H1 (cell line): ENCODE measurements at regions not wholly inside any gene's neighbourhood (a gene's known extent, or its start where the extent isn't known, plus 50 kb on each side); places are given as distances from the start of the nearest gene placed in this dataset.
A peak's percentile ranks its signal among the peaks of the same experiment; 100 is the strongest.

ENCODE experiments used
- CTCF ChIA-PET: fragments of 300-600 bp; sonication (Branson Sonifier 250); formaldehyde crosslinking; loops from one replicate; lab custom pipeline; 2021; ENCODE audit not compliant: partially characterized antibody; lab: Charles Lee
- POLR2A ChIA-PET: fragments of 300-600 bp; sonication (Branson Sonifier 250); formaldehyde crosslinking; loops from one replicate; lab custom pipeline; 2021; ENCODE audit warnings: inconsistent platforms; ENCODE audit not compliant: partially characterized antibody; lab: Charles Lee
- DNase-seq, 2 experiments: peaks; one replicate each; pipeline versions ENCODE4 v3.0.0 to v3.0.0-alpha.2; 2010 to 2022; ENCODE audit warnings: low spot score in 2 of 2, low read depth in 1 of 2, mixed read lengths in 1 of 2
- FAIRE-seq: peaks from 2 replicates; lab custom pipeline; 2011; peaks lifted over from hg19 to GRCh38; lab: Jason Lieb, UNC
- H2AFZ ChIP-seq: 2 replicates; pipeline ENCODE4 v1.8.1; 2012; ENCODE audit warnings: low read length, inconsistent platforms
- H2AK5ac ChIP-seq: 2 replicates; pipeline ENCODE4 v1.6.1; 2013; ENCODE audit warnings: low read depth, low read length
- H2BK120ac ChIP-seq: replicated peaks from 2 replicates; pipeline ENCODE3; 2013; ENCODE audit warnings: low read depth, low read length, inconsistent platforms
- H2BK12ac ChIP-seq: 2 replicates; pipeline ENCODE4 v1.6.1; 2013; ENCODE audit warnings: low read depth, low read length
- H2BK15ac ChIP-seq: 2 replicates; pipeline ENCODE4 v1.6.1; 2013; ENCODE audit warnings: low read length
- H2BK20ac ChIP-seq: 2 replicates; pipeline ENCODE4 v1.6.1; 2013; ENCODE audit warnings: low read length
- H2BK5ac ChIP-seq: 2 replicates; pipeline ENCODE4 v1.6.1; 2013; ENCODE audit warnings: low read depth, low read length
- H3K14ac ChIP-seq: 2 replicates; pipeline ENCODE4 v1.6.1; 2013; ENCODE audit warnings: inconsistent platforms; ENCODE audit not compliant: insufficient read length
- H3K18ac ChIP-seq: 2 replicates; pipeline ENCODE4 v1.6.1; 2013; ENCODE audit warnings: low read length; ENCODE audit errors: extremely low read depth
- H3K23ac ChIP-seq: 2 replicates; pipeline ENCODE4 v1.6.1; 2013; ENCODE audit warnings: inconsistent platforms; ENCODE audit not compliant: insufficient read length
- H3K23me2 ChIP-seq: 2 replicates; pipeline ENCODE4 v1.6.1; 2013; ENCODE audit warnings: low read depth, low read length
- H3K27ac ChIP-seq: 2 replicates; pipeline ENCODE4 v1.6.1; 2011; ENCODE audit warnings: low read depth, low read length, inconsistent platforms
- H3K27me3 ChIP-seq, 4 experiments: replicated peaks in 1 of 4; 1 replicate in 1 of 4; 2 replicates in 3 of 4; pipeline versions ENCODE4 v1.6.1 to v1.8.1; 2011 to 2013; ENCODE audit warnings: low read length in 3 of 4, mild to moderate bottlenecking in 3 of 4, inconsistent platforms in 2 of 4, mixed read lengths in 2 of 4, moderate library complexity in 1 of 4; ENCODE audit not compliant: control insufficient read depth in 3 of 4, insufficient read depth in 3 of 4; ENCODE audit errors: extremely low read depth in 1 of 4
- H3K36me3 ChIP-seq, 4 experiments: 2 replicates each; pipeline versions ENCODE4 v1.6.1 to v1.8.1; 2011 to 2013; ENCODE audit warnings: mild to moderate bottlenecking in 4 of 4, low read length in 3 of 4, moderate library complexity in 2 of 4, control low read depth in 1 of 4, inconsistent platforms in 1 of 4; ENCODE audit not compliant: insufficient read depth in 4 of 4, control insufficient read depth in 2 of 4
- H3K4ac ChIP-seq: replicated peaks from 2 replicates; pipeline ENCODE3; 2013; ENCODE audit warnings: low read length, low read depth, mixed read lengths, inconsistent platforms; ENCODE audit not compliant: insufficient read length
- H3K4me1 ChIP-seq, 4 experiments: replicated peaks in 1 of 4; 1 replicate in 1 of 4; 2 replicates in 3 of 4; pipeline versions ENCODE4 v1.6.1 to v1.8.1; 2011 to 2013; ENCODE audit warnings: low read length in 3 of 4, inconsistent platforms in 2 of 4, mixed read lengths in 1 of 4; ENCODE audit not compliant: insufficient read depth in 4 of 4, control insufficient read depth in 3 of 4
- H3K4me2 ChIP-seq, 2 experiments: 2 replicates each; pipeline versions ENCODE4 v1.6.1 to v1.8.1; 2011 to 2013; ENCODE audit warnings: low read depth in 2 of 2, low read length in 2 of 2, control low read depth in 1 of 2, inconsistent platforms in 1 of 2, mild to moderate bottlenecking in 1 of 2; ENCODE audit not compliant: insufficient read depth in 1 of 2
- H3K4me3 ChIP-seq, 4 experiments: fragments of 200-600, 300-600 bp in 1 of 4; sonication (generic), shearing (Covaris generic), sonication (Bioruptor Twin) in 1 of 4; 2 replicates each; pipeline versions ENCODE4 v1.5.1 to v1.8.1; 2011 to 2016; ENCODE audit warnings: low read length in 4 of 4, low read depth in 3 of 4, control low read depth in 2 of 4, inconsistent platforms in 2 of 4, mild to moderate bottlenecking in 2 of 4, mixed read lengths in 1 of 4, moderate library complexity in 1 of 4; ENCODE audit not compliant: insufficient read depth in 2 of 4; ENCODE audit errors: extremely low read depth in 1 of 4
- H3K56ac ChIP-seq: replicated peaks from 2 replicates; pipeline ENCODE3; 2013; ENCODE audit warnings: low read depth, mild to moderate bottlenecking, mixed read lengths, low read length, inconsistent platforms; ENCODE audit not compliant: insufficient read length
- H3K79me1 ChIP-seq: 2 replicates; pipeline ENCODE4 v1.6.1; 2013; ENCODE audit warnings: low read depth, low read length, control low read depth
- H3K79me2 ChIP-seq, 2 experiments: 2 replicates each; pipeline versions ENCODE4 v1.6.1 to v1.8.1; 2012 to 2013; ENCODE audit warnings: low read length in 2 of 2, mild to moderate bottlenecking in 2 of 2, inconsistent platforms in 1 of 2; ENCODE audit not compliant: insufficient read depth in 2 of 2, control insufficient read depth in 1 of 2
- H3K9ac ChIP-seq, 4 experiments: replicated peaks in 1 of 4; 1 replicate in 1 of 4; 2 replicates in 3 of 4; pipeline versions ENCODE4 v1.6.1 to v1.8.1; 2011 to 2013; ENCODE audit warnings: low read depth in 3 of 4, low read length in 3 of 4, control low read depth in 2 of 4, mild to moderate bottlenecking in 2 of 4, moderate library complexity in 2 of 4, inconsistent platforms in 1 of 4; ENCODE audit errors: extremely low read depth in 1 of 4
- H3K9me3 ChIP-seq, 2 experiments: 2 replicates each; pipeline versions ENCODE4 v1.6.1 to v1.8.1; 2012 to 2013; ENCODE audit warnings: mild to moderate bottlenecking in 2 of 2, moderate library complexity in 2 of 2, control low read depth in 1 of 2, inconsistent platforms in 1 of 2, low read depth in 1 of 2, low read length in 1 of 2, mixed read lengths in 1 of 2; ENCODE audit not compliant: insufficient read depth in 2 of 2
- H4K20me1 ChIP-seq, 2 experiments: replicated peaks in 1 of 2; 2 replicates each; pipeline versions ENCODE3 to v1.8.1; 2011 to 2013; ENCODE audit warnings: inconsistent platforms in 2 of 2, low read length in 2 of 2, mild to moderate bottlenecking in 1 of 2; ENCODE audit not compliant: insufficient read depth in 2 of 2, control insufficient read depth in 1 of 2
- H4K5ac ChIP-seq: 2 replicates; pipeline ENCODE4 v1.6.1; 2013; ENCODE audit warnings: low read length, low read depth, mixed read lengths, inconsistent platforms; ENCODE audit not compliant: insufficient read length
- H4K8ac ChIP-seq: 2 replicates; pipeline ENCODE4 v1.8.0; 2013; ENCODE audit warnings: mild to moderate bottlenecking, moderate library complexity, low read length, inconsistent platforms; ENCODE audit not compliant: insufficient read depth; ENCODE audit errors: extremely low read depth
- H4K91ac ChIP-seq: replicated peaks from 2 replicates; pipeline ENCODE3; 2013; ENCODE audit warnings: low read length, mixed read lengths, inconsistent platforms; ENCODE audit not compliant: insufficient read length
- NANOG ChIP-seq: IDR thresholded peaks from 2 replicates; pipeline ENCODE4 v1.6.1; 2011; ENCODE audit warnings: low read length, low read depth, mild to moderate bottlenecking, inconsistent platforms; ENCODE audit not compliant: insufficient read depth, poor library complexity, severe bottlenecking
- SIN3A ChIP-seq, 2 experiments: IDR thresholded peaks in 1 of 2; conservative IDR thresholded peaks in 1 of 2; 2 replicates each; pipeline ENCODE4 v1.6.1; 2011 to 2012; ENCODE audit warnings: low read length in 2 of 2, improper control_type of control experiment in 1 of 2, low read depth in 1 of 2, mild to moderate bottlenecking in 1 of 2
- SIRT6 ChIP-seq: IDR thresholded peaks from one replicate; pipeline ENCODE4 v1.7.1; 2012; ENCODE audit warnings: low read length, inconsistent platforms
- WGBS, 2 experiments: shearing (Covaris generic) in 1 of 2; methylation state at CpG; one replicate each; pipeline versions ENCODE4 v1.1.6 to v1.1.7; 2013 to 2015; ENCODE audit warnings: low lambda C conversion rate in 2 of 2, mixed read lengths in 2 of 2, inconsistent platforms in 1 of 2, low coverage in 1 of 2, missing lambda C conversion rate in 1 of 2; ENCODE audit not compliant: insufficient replicate concordance in 2 of 2, insufficient coverage in 1 of 2, insufficient read length in 1 of 2; ENCODE audit errors: extremely low coverage in 1 of 2, missing lambda C conversion rate in 1 of 2; 5-methylcytosine and 5-hydroxymethylcytosine counted together
- TF ChIP-seq, protein P1 (sequence below), 3 experiments: IDR thresholded peaks; 1 replicate in 2 of 3; 2 replicates in 1 of 3; pipeline versions ENCODE4 v1.5.1 to v1.6.1; 2011; ENCODE audit warnings: low read length in 3 of 3, mild to moderate bottlenecking in 3 of 3, inconsistent platforms in 2 of 3, low read depth in 1 of 3, moderate library complexity in 1 of 3; ENCODE audit not compliant: insufficient read depth in 1 of 3; ENCODE audit errors: control extremely low read depth in 1 of 3

DNA sequence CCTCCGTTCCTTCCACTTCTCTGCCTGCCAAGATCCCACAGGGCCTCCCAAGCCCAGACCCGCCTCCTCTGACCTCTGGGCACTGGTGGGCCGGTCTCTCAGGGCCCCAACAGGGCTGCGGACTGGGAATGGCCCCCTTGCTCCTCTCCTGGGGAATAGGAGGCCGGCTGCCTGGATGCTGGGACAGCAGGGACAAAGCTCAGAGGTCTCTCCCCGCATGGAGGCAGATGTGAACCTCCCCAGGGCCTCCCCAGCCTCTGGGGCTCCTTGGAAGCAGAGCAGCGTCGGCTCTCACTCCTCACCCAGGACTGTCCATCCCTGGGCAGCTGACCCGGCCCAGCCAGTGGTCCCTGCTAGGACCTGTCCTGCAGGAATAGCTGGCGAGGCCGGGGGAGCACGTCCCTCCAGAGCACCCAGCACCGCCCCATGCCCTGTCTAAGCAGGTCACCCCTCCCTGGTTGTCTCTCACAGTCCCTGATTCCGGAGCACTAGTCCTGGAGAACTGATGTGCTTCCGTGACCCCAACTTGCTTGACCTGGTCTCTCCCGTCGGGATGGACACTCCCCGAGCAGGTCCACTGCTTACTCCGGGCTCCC lies 85.8 kb downstream of the RTL6 start:
- Histone ChIP-seq H3K9me3 (no peaks in the 10 kb centered on the region; a peak in 1 of 4 replicates), H3K4me3 (no peak overlapping the region), H2BK20ac (no peak overlapping the region), H2AK5ac (no peak overlapping the region), H3K9ac (no peak overlapping the region), H2AFZ (no peak overlapping the region), H3K14ac (no peak overlapping the region), H3K23ac (no peak overlapping the region), H3K4ac (no peak overlapping the region), H3K27ac (no peak overlapping the region), H3K27me3 (no peaks in the 10 kb centered on the region; a peak in 1 of 7 replicates), H2BK5ac (no peak overlapping the region), H3K79me2 (no peaks in the 10 kb centered on the region), H3K79me1 (no peaks in the 10 kb centered on the region), H2BK120ac (no peak overlapping the region), H4K5ac (no peak overlapping the region), H4K20me1 (no peaks in the 10 kb centered on the region), H3K23me2 (no peaks in the 10 kb centered on the region), H3K18ac (no peak overlapping the region), H3K36me3 (no peaks in the 10 kb centered on the region), H2BK12ac (0 out of 2 replicates have a peak overlapping the region, but pooled peaks have one; percentile 39), H2BK15ac (no peak overlapping the region), H3K4me2 (no peak overlapping the region), H4K91ac (no peak overlapping the region), H3K4me1 (peaks cover under 1 to 3% (median under 1%) of the 10 kb centered on the region in 4 experiments; a peak in 5 of 7 replicates), H3K56ac (no peak overlapping the region), H4K8ac (no peak overlapping the region; the same call in 1 of the 2 replicates)
- CTCF ChIA-PET: interaction anchor here (1.1 to 1.6 kb wide), 4 partner anchors 11 to 330 kb away, joined by 3 to 6 read pairs (median 4); no protein-coding TSS in a partner anchor
- TF ChIP-seq SIRT6: no peak
- TF ChIP-seq SIN3A (conservative IDR thresholded peaks at IDR 0.05 in 1 of 2, IDR thresholded peaks at IDR 0.05 in 1 of 2; ENCODE audit: low read depth in 1 of 2, low read length in 2 of 2): no peak
- TF ChIP-seq NANOG: no peak
- TF ChIP-seq, protein P1, sequence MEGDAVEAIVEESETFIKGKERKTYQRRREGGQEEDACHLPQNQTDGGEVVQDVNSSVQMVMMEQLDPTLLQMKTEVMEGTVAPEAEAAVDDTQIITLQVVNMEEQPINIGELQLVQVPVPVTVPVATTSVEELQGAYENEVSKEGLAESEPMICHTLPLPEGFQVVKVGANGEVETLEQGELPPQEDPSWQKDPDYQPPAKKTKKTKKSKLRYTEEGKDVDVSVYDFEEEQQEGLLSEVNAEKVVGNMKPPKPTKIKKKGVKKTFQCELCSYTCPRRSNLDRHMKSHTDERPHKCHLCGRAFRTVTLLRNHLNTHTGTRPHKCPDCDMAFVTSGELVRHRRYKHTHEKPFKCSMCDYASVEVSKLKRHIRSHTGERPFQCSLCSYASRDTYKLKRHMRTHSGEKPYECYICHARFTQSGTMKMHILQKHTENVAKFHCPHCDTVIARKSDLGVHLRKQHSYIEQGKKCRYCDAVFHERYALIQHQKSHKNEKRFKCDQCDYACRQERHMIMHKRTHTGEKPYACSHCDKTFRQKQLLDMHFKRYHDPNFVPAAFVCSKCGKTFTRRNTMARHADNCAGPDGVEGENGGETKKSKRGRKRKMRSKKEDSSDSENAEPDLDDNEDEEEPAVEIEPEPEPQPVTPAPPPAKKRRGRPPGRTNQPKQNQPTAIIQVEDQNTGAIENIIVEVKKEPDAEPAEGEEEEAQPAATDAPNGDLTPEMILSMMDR (IDR thresholded peaks at IDR 0.05; ENCODE audit: control extremely low read depth in 1 of 3, insufficient read depth in 1 of 3, low read depth in 1 of 3, low read length in 3 of 3): no peak
- 94% methylated on average over 19 of the region's 19 CpGs; no CpG with 5 or more reads in 1 of the 2 experiments for WGBS, 2 experiments
- DNase-seq: no peak
- POLR2A ChIA-PET: no interaction called here
- no peak for FAIRE-seq
